Astrocyte (in vitro differentiated cells and primary cell): ENCODE measurements at regions not wholly inside any gene's neighbourhood (a gene's known extent, or its start where the extent isn't known, plus 50 kb on each side); places are given as distances from the start of the nearest gene placed in this dataset.

Experiments used
- DNase-seq: peaks from one replicate; pipeline ENCODE4 v3.0.0-alpha.2; 2010; ENCODE audit warnings: low read depth
- FAIRE-seq: peaks from 2 replicates; lab custom pipeline; 2011; peaks lifted over from hg19 to GRCh38; lab: Jason Lieb, UNC
- H2AFZ ChIP-seq: 2 replicates; pipeline ENCODE4 v1.6.0; 2012; ENCODE audit warnings: low read depth, low read length, inconsistent platforms
- H3K27ac ChIP-seq: 2 replicates; pipeline ENCODE4 v1.5.1; 2011; ENCODE audit warnings: low read depth, low read length, inconsistent platforms
- H3K27me3 ChIP-seq: 2 replicates; pipeline ENCODE4 v1.6.0; 2011; ENCODE audit warnings: low read length, inconsistent platforms; ENCODE audit not compliant: insufficient read depth
- H3K36me3 ChIP-seq: 2 replicates; pipeline ENCODE4 v1.5.1; 2011; ENCODE audit warnings: low read length, inconsistent platforms; ENCODE audit not compliant: insufficient read depth
- H3K4me1 ChIP-seq: 2 replicates; pipeline ENCODE4 v1.5.1; 2011; ENCODE audit warnings: low read length, inconsistent platforms; ENCODE audit not compliant: insufficient read depth
- H3K4me2 ChIP-seq: 2 replicates; pipeline ENCODE4 v1.6.0; 2012; ENCODE audit warnings: low read length, inconsistent platforms
- H3K4me3 ChIP-seq: 2 replicates; pipeline ENCODE4 v1.5.1; 2011; ENCODE audit warnings: low read depth, mild to moderate bottlenecking, low read length, inconsistent platforms; ENCODE audit not compliant: insufficient read depth
- H3K79me2 ChIP-seq: 2 replicates; pipeline ENCODE4 v1.6.0; 2012; ENCODE audit warnings: mild to moderate bottlenecking, low read length, inconsistent platforms; ENCODE audit not compliant: insufficient read depth
- H3K9ac ChIP-seq: 2 replicates; pipeline ENCODE4 v1.6.0; 2012; ENCODE audit warnings: mild to moderate bottlenecking, low read length, inconsistent platforms
- H3K9me3 ChIP-seq: 2 replicates; pipeline ENCODE4 v1.5.1; 2012; ENCODE audit warnings: low read depth, mild to moderate bottlenecking, low read length, inconsistent platforms; ENCODE audit not compliant: insufficient read depth
- H4K20me1 ChIP-seq: 2 replicates; pipeline ENCODE4 v1.6.0; 2012; ENCODE audit warnings: low read length, inconsistent platforms; ENCODE audit not compliant: insufficient read depth
- H3K27ac Mint-ChIP-seq: one replicate; pipeline ENCODE4 v1.8.0; 2021; ENCODE audit warnings: mild to moderate bottlenecking, mixed read lengths; ENCODE audit not compliant: unreplicated experiment
- H3K27me3 Mint-ChIP-seq: one replicate; pipeline ENCODE4 v1.8.0; 2021; ENCODE audit warnings: low read depth, mixed read lengths; ENCODE audit not compliant: unreplicated experiment
- H3K36me3 Mint-ChIP-seq: one replicate; pipeline ENCODE4 v1.8.0; 2021; ENCODE audit warnings: low read depth, mixed read lengths; ENCODE audit not compliant: unreplicated experiment
- H3K4me1 Mint-ChIP-seq: one replicate; pipeline ENCODE4 v1.8.0; 2021; ENCODE audit warnings: low read depth, mixed read lengths; ENCODE audit not compliant: unreplicated experiment
- H3K4me3 Mint-ChIP-seq: one replicate; pipeline ENCODE4 v1.8.0; 2021; ENCODE audit warnings: mild to moderate bottlenecking, moderate library complexity, mixed read lengths; ENCODE audit not compliant: unreplicated experiment
- H3K9me3 Mint-ChIP-seq: one replicate; pipeline ENCODE4 v1.8.0; 2021; ENCODE audit warnings: mild to moderate bottlenecking, mixed read lengths; ENCODE audit not compliant: unreplicated experiment
- EZH2 ChIP-seq: IDR thresholded peaks from 2 replicates; pipeline ENCODE4 v1.6.1; 2012; ENCODE audit warnings: mild to moderate bottlenecking, low read length, inconsistent platforms; ENCODE audit not compliant: insufficient read depth
- TF ChIP-seq, protein P1 (sequence below): IDR thresholded peaks from 2 replicates; pipeline ENCODE4 v1.5.1; 2011; ENCODE audit warnings: low read depth, mild to moderate bottlenecking, inconsistent platforms, low read length, moderate library complexity; ENCODE audit not compliant: insufficient read depth

DNA sequence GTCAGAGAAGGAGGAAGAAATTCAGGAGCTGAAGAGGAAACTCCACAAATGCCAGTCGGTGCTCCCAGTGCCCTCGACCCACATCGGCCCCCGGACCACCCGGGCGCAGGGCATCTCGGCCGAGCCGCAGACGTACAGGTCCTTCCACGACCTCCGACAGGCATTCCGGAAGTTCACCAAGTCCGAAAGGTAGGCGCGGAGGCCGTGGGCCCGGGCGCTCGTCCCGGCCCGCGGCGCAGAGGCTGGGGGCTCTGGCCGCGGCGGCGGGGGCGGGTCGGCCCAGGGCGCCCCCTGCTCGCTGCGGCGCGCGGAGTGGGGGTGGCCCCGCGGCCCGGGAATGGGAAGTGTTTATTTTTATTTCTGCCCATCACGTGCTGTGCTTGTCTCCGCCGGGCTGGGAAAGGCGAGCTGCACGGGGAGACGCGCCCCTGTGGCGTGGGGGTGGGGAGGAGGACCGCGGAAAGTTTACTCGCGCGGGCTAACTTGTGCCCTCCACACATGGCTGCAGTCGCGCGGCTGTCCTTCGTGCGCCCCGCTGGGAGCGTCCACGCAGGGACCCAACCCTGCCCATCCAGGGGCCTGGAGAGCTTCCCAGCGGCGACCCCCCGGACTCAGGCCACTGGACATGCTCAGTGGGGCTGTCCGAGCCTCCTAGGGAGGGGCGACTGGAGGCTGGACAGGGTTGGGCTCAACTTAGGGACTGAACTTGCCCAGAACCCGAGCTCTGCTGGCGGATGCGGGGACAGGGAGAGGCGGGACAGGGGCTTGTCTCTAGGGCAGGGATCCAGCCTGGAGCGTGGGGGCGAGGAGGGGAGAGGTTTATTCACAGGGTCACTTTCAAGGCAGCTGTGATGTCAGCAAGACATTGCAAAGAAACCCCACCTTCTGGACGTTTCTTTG lies 82.6 kb upstream of the PRKG1 start:
- Histone ChIP-seq H3K27ac (peak overlapping the region; percentile 74), H3K79me2 (peaks cover 4% of the 10 kb centered on the region), H3K9ac (peak overlapping the region; percentile 89), H3K9me3 (no peaks in the 10 kb centered on the region), H3K4me1 (peaks cover 8% of the 10 kb centered on the region), H3K36me3 (no peaks in the 10 kb centered on the region), H2AFZ (peak overlapping the region; percentile 89), H3K4me3 (peak overlapping the region; percentile 70), H4K20me1 (no peaks in the 10 kb centered on the region), H3K27me3 (peaks cover 7% of the 10 kb centered on the region), H3K4me2 (peak overlapping the region; percentile 91)
- no peaks in the 10 kb centered on the region for H3K36me3 Mint-ChIP-seq
- H3K4me1 Mint-ChIP-seq, result peaks cover 11% of the 10 kb centered on the region
- no peak for DNase-seq
- H3K9me3 Mint-ChIP-seq, result no peaks in the 10 kb centered on the region
- H3K27ac Mint-ChIP-seq, result no peak overlapping the region
- peak overlapping the region; percentile 95 for H3K4me3 Mint-ChIP-seq
- TF ChIP-seq, protein P1, sequence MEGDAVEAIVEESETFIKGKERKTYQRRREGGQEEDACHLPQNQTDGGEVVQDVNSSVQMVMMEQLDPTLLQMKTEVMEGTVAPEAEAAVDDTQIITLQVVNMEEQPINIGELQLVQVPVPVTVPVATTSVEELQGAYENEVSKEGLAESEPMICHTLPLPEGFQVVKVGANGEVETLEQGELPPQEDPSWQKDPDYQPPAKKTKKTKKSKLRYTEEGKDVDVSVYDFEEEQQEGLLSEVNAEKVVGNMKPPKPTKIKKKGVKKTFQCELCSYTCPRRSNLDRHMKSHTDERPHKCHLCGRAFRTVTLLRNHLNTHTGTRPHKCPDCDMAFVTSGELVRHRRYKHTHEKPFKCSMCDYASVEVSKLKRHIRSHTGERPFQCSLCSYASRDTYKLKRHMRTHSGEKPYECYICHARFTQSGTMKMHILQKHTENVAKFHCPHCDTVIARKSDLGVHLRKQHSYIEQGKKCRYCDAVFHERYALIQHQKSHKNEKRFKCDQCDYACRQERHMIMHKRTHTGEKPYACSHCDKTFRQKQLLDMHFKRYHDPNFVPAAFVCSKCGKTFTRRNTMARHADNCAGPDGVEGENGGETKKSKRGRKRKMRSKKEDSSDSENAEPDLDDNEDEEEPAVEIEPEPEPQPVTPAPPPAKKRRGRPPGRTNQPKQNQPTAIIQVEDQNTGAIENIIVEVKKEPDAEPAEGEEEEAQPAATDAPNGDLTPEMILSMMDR, result no peak
- no peak for TF ChIP-seq EZH2
- no peak for FAIRE-seq
- H3K27me3 Mint-ChIP-seq, result peaks cover 2% of the 10 kb centered on the region

DNA sequence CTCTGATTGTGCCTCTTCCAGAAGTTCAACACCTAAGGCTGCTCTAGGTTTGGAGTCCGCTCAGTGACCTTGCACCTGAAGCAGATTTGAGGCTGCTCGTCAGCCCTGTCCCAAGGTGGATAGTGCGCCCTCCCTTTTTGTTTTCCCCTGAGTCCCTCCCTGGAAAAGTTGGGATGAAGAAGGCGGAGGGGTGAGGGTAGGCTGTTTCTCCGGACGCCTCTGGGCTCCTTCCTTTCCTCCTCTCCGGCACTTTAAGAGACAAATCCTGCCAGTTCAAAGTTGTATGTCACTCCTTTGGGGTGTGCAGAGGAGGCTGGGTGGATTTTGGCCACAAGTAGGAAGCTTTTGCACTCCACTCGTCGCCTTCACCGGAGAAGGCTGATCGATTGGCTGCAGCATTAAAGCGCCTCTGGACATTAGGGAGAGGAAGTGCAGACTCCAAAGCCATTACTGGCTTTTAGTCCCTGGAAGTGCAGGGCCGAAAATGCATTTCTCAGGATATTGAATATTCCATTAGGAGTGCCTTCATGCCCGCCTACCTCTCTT lies 81.9 kb upstream of the PRKG1 start:
- H3K4me2 ChIP-seq, result peak overlapping the region; percentile 91
- H3K9ac ChIP-seq, result peak overlapping the region; percentile 89
- peaks cover 4% of the 10 kb centered on the region for H3K27me3 ChIP-seq
- no peaks in the 10 kb centered on the region for H3K36me3 Mint-ChIP-seq
- H2AFZ ChIP-seq, result peak overlapping the region; percentile 89
- H3K79me2 ChIP-seq, result peaks cover 4% of the 10 kb centered on the region
- peak overlapping the region; percentile 88 for H3K4me3 Mint-ChIP-seq
- no peak for FAIRE-seq
- peaks cover 11% of the 10 kb centered on the region for H3K4me1 Mint-ChIP-seq
- DNase-seq, result no peak
- no peak overlapping the region for H3K27ac Mint-ChIP-seq
- H3K27ac ChIP-seq, result peak overlapping the region; percentile 74
- no peaks in the 10 kb centered on the region for H3K9me3 ChIP-seq
- H3K4me3 ChIP-seq, result peak overlapping the region; percentile 70
- TF ChIP-seq EZH2, result no peak
- TF ChIP-seq, protein P1, result no peak
- H3K4me1 ChIP-seq, result peaks cover 8% of the 10 kb centered on the region
- no peaks in the 10 kb centered on the region for H3K9me3 Mint-ChIP-seq
- peaks cover 3% of the 10 kb centered on the region for H3K27me3 Mint-ChIP-seq
- H3K36me3 ChIP-seq, result no peaks in the 10 kb centered on the region
- H4K20me1 ChIP-seq, result no peaks in the 10 kb centered on the region
